NB4 (cell line): ENCODE measurements at regions not wholly inside any gene's neighbourhood (a gene's known extent, or its start where the extent isn't known, plus 50 kb on each side); places are given as distances from the start of the nearest gene placed in this dataset.

Experiments used
- MYC ChIP-seq: IDR thresholded peaks from 2 replicates; pipeline ENCODE4 v1.6.1; 2011; ENCODE audit warnings: low read depth, low read length
- TF ChIP-seq, protein P1 (sequence below): IDR thresholded peaks from one replicate; pipeline ENCODE4 v1.5.1; 2012; ENCODE audit warnings: low read depth, low read length
- TF ChIP-seq, protein P2 (sequence below): IDR thresholded peaks from 2 replicates; pipeline ENCODE4 v1.6.1; 2011; ENCODE audit warnings: low read depth, low read length

DNA sequence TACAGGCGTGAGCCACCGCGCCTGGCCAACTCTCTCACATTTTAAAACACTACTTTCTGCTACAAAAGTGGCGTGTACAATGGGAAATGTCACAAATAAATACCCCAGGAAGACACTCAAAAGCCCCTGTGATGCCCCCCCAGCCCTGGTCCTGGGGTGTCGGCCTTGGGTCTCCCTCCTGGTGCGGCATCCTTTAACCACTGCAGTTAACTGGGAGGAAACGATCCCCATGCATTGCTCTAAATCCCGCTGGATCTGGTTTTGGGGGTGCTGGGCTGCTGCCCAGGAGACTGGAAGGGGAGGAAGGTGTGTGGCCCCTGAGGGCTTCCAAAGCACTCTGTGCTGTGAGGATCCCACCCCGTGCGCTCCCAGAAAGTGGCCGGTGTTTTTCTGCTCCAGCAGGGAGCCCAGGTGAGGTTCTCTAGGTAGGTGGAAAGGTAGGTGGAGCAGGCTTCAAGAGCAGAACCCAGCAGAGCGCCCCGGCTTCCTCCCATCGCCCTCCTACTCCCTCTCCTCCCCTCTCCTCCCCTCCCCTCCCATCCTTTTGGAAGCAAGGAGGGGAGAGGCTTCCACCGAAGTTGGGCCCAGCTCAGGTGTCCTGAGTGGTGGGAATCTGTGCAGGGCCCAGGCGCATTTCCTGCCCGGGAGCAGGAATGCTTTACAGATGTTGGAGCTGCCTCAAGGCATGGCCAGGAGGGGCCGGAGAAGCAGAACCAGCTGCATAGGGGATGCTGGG is 363.3 kb downstream of the SEC14L1 start:
- TF ChIP-seq, protein P1, sequence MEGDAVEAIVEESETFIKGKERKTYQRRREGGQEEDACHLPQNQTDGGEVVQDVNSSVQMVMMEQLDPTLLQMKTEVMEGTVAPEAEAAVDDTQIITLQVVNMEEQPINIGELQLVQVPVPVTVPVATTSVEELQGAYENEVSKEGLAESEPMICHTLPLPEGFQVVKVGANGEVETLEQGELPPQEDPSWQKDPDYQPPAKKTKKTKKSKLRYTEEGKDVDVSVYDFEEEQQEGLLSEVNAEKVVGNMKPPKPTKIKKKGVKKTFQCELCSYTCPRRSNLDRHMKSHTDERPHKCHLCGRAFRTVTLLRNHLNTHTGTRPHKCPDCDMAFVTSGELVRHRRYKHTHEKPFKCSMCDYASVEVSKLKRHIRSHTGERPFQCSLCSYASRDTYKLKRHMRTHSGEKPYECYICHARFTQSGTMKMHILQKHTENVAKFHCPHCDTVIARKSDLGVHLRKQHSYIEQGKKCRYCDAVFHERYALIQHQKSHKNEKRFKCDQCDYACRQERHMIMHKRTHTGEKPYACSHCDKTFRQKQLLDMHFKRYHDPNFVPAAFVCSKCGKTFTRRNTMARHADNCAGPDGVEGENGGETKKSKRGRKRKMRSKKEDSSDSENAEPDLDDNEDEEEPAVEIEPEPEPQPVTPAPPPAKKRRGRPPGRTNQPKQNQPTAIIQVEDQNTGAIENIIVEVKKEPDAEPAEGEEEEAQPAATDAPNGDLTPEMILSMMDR: no peak
- TF ChIP-seq MYC: no peak
- TF ChIP-seq, protein P2, sequence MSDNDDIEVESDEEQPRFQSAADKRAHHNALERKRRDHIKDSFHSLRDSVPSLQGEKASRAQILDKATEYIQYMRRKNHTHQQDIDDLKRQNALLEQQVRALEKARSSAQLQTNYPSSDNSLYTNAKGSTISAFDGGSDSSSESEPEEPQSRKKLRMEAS: no peak
